ENCODE measurements at regions not wholly inside any gene's neighbourhood (a gene's known extent, or its start where the extent isn't known, plus 50 kb on each side); places are given as distances from the start of the nearest gene placed in this dataset.

- TF ChIP-seq POLR2A (IDR thresholded peaks at IDR 0.05): no peak
- TF ChIP-seq, protein P1, sequence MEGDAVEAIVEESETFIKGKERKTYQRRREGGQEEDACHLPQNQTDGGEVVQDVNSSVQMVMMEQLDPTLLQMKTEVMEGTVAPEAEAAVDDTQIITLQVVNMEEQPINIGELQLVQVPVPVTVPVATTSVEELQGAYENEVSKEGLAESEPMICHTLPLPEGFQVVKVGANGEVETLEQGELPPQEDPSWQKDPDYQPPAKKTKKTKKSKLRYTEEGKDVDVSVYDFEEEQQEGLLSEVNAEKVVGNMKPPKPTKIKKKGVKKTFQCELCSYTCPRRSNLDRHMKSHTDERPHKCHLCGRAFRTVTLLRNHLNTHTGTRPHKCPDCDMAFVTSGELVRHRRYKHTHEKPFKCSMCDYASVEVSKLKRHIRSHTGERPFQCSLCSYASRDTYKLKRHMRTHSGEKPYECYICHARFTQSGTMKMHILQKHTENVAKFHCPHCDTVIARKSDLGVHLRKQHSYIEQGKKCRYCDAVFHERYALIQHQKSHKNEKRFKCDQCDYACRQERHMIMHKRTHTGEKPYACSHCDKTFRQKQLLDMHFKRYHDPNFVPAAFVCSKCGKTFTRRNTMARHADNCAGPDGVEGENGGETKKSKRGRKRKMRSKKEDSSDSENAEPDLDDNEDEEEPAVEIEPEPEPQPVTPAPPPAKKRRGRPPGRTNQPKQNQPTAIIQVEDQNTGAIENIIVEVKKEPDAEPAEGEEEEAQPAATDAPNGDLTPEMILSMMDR (IDR thresholded peaks at IDR 0.05): no peak
- TF ChIP-seq EP300 (IDR thresholded peaks at IDR 0.05): no peak
Measured at GRCh38 chr13:76636829-76637228, 249.4 kb downstream of the KCTD12 start.

Data from sigmoid colon (tissue), 4 donors.